ENCODE measurements at regions not wholly inside any gene's neighbourhood (a gene's known extent, or its start where the extent isn't known, plus 50 kb on each side); places are given as distances from the start of the nearest gene placed in this dataset.

DNA sequence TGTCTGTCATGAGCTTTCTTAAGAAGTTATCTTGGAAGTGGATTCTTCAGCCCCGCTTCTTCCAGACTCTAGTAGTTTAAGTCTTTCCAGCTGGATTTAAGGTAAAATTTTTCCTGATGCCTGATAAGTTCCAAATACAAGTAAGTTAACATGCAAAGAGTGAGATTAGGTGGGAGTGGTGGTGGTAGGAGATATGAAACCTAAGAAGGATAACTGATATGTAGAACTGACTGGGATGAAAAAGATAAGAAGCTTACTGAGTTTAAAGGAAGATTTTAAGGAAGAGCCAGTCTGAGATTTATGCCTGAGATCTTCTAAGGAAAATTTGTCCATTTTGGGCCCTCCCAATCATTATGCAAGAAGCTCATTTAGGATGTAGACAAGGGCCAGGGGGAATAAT is 250.9 kb upstream of the SYT10 start:
- no peak overlapping the region for H3K4me3 ChIP-seq (replicated peaks in 1 of 3; ENCODE audit: insufficient read depth in 1 of 3, low read depth in 2 of 3, low read length in 3 of 3)
- no TSS peak for BruUV-seq (replicated peaks)
- H3K9me3 ChIP-seq (ENCODE audit: low read length), result no peaks in the 10 kb centered on the region
- ATAC-seq (no peak), DNase-seq (ENCODE audit: low spot score) (no peak), FAIRE-seq (no peak)
- no peak overlapping the region for H3K4me2 ChIP-seq (ENCODE audit: low read depth, low read length)
- intact Hi-C loops (cut with micrococcal nuclease; ENCODE audit: unreplicated experiment), result no loop called here
- no peaks in the 10 kb centered on the region for H3K27me3 ChIP-seq (ENCODE audit: control insufficient read depth in 1 of 2, insufficient read depth in 2 of 2, low read length in 2 of 2)
- in situ Hi-C loops (cut with HindIII; ENCODE audit: extremely low pct_ligation_motif_present, low pct_unique_long_range_greater_than_20kb), result no loop called here
- POLR2A ChIA-PET, result no interaction called here
- H2AFZ ChIP-seq (ENCODE audit: low read length), result no peak overlapping the region
- TF ChIP-seq, protein P1, sequence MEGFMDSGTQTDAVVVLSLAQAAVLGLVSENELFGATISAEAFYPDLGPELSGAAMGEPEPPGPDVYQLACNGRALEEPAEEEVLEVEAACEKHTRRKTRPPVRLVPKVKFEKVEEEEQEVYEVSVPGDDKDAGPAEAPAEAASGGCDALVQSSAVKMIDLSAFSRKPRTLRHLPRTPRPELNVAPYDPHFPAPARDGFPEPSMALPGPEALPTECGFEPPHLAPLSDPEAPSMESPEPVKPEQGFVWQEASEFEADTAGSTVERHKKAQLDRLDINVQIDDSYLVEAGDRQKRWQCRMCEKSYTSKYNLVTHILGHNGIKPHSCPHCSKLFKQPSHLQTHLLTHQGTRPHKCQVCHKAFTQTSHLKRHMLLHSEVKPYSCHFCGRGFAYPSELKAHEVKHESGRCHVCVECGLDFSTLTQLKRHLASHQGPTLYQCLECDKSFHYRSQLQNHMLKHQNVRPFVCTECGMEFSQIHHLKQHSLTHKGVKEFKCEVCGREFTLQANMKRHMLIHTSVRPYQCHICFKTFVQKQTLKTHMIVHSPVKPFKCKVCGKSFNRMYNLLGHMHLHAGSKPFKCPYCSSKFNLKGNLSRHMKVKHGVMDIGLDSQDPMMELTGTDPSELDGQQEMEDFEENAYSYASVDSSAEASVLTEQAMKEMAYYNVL (CRISPR knock-in tag; IDR thresholded peaks at IDR 0.05; ENCODE audit: borderline replicate concordance), result no peak
- TF ChIP-seq ATF7 (IDR thresholded peaks at IDR 0.05) (no peak), ATF7 (CRISPR knock-in tag; IDR thresholded peaks at IDR 0.05) (no peak)
- TF ChIP-seq, protein P2, sequence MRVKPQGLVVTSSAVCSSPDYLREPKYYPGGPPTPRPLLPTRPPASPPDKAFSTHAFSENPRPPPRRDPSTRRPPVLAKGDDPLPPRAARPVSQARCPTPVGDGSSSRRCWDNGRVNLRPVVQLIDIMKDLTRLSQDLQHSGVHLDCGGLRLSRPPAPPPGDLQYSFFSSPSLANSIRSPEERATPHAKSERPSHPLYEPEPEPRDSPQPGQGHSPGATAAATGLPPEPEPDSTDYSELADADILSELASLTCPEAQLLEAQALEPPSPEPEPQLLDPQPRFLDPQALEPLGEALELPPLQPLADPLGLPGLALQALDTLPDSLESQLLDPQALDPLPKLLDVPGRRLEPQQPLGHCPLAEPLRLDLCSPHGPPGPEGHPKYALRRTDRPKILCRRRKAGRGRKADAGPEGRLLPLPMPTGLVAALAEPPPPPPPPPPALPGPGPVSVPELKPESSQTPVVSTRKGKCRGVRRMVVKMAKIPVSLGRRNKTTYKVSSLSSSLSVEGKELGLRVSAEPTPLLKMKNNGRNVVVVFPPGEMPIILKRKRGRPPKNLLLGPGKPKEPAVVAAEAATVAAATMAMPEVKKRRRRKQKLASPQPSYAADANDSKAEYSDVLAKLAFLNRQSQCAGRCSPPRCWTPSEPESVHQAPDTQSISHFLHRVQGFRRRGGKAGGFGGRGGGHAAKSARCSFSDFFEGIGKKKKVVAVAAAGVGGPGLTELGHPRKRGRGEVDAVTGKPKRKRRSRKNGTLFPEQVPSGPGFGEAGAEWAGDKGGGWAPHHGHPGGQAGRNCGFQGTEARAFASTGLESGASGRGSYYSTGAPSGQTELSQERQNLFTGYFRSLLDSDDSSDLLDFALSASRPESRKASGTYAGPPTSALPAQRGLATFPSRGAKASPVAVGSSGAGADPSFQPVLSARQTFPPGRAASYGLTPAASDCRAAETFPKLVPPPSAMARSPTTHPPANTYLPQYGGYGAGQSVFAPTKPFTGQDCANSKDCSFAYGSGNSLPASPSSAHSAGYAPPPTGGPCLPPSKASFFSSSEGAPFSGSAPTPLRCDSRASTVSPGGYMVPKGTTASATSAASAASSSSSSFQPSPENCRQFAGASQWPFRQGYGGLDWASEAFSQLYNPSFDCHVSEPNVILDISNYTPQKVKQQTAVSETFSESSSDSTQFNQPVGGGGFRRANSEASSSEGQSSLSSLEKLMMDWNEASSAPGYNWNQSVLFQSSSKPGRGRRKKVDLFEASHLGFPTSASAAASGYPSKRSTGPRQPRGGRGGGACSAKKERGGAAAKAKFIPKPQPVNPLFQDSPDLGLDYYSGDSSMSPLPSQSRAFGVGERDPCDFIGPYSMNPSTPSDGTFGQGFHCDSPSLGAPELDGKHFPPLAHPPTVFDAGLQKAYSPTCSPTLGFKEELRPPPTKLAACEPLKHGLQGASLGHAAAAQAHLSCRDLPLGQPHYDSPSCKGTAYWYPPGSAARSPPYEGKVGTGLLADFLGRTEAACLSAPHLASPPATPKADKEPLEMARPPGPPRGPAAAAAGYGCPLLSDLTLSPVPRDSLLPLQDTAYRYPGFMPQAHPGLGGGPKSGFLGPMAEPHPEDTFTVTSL (CRISPR knock-in tag; IDR thresholded peaks at IDR 0.05; ENCODE audit: borderline replicate concordance), result no peak
- WGBS (ENCODE audit: low lambda C conversion rate), result 3% methylated on average over 1 of the region's 1 CpG
- no peak overlapping the region for H3K9ac ChIP-seq (ENCODE audit: insufficient read depth, low read depth, low read length)
- H3K27ac ChIP-seq (ENCODE audit: extremely low read length, insufficient read depth, low read length), result no peak overlapping the region
- no peaks in the 10 kb centered on the region for H3K79me2 ChIP-seq (ENCODE audit: insufficient read depth, low read length)
- H3K4me1 ChIP-seq (ENCODE audit: insufficient read depth, low read length), result no peaks in the 10 kb centered on the region
- H3K36me3 ChIP-seq (replicated peaks in 1 of 2; ENCODE audit: control insufficient read depth in 1 of 2, insufficient read depth in 2 of 2, low read length in 2 of 2), result no peaks in the 10 kb centered on the region
- CTCF ChIA-PET (ENCODE audit: low intra/inter-chr PET ratio, low total read pairs), result no interaction called here
- H4K20me1 ChIP-seq (ENCODE audit: insufficient read depth, low read length), result no peaks in the 10 kb centered on the region

Measured in HepG2 (cell line).